ENCODE measurements at regions not wholly inside any gene's neighbourhood (a gene's known extent, or its start where the extent isn't known, plus 50 kb on each side); places are given as distances from the start of the nearest gene placed in this dataset.
"Not testable (repeated sequence)": the region's sequence is repeated elsewhere in the genome, so short reads cannot be mapped to it uniquely, and the experiment has no call there.

DNA sequence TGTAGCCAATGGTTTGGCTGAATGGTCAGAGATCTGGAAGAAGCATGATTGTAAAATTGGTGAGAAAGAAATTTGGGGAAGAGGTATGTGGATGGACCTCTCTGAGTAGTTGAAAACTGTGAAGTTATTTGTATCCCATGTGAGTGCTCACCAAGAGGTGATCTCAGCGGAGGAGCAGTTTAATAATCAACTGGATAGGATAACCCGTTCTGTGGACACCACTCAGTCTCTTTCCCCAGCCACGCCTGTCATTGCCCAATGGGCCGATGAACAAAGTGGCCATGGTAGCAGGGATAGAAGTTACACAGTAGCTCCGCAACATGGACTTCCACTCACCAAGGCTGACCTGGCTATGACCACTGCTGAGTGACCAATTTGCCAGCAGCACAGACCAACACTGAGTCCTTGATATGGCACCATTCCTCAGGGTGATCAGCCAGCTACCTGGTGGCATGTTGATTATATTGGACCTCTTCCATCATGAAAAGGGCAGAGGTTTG lies 257.4 kb upstream of the ATXN7L3B start:
- intact Hi-C loops (cut with DNase I) = no loop called here
- DNase-seq (ENCODE audit: low spot score) = no peak

DNA sequence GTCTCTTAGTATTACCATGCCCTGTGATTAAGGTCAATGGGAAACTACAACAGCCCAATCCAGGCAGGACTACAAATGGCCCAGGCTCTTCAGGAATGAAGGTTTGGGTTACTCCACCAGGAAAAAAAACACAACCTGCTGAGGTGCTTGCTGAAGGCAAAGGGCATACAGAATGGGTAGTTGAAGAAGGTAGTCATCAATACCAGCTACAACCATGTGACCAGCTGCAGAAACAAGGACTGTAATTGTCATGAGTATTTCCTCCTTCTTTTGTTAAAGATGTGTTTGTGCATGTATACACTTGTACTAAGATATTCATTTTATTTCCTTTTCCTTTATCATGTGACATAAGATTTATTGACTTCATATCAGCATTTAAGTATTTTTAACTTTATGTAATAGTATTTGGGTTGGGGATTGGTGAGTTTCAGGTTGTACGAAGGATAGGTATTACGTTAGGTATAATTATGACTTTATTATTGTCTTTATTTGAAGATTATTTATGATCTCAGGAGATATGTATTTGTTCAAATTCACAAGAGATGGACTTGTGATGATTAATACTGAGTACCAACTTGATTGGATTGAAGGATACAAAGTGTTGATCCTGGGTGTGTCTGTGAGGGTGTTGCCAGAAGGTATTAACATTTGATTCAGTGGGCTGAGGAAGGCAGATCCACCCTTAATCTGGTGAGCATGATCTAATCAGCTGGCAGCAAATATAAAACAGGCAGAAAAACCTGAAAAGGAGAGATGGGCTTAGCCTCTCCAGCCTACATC lies 256.0 kb upstream of the ATXN7L3B start:
- DNase-seq (ENCODE audit: low spot score); intact Hi-C loops (cut with DNase I): not testable (repeated sequence)

DNA sequence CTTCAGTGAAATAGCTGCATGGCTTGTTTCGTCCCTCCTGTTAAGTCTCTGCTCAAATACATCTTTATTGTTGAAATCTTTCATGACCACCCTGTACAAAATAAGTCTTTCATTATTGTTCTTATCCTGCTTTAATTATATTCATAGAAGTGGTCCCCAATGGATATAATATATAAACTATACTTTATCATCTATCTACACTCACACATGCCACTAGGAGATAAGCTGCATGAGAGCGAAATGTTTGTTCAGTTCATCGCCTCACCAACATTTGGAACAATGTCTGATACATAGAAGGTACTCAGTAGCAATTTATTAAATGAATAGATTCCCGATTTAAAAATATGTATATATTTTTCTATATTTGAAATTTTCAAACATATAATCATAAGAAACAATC lies 254.0 kb upstream of the ATXN7L3B start:
- intact Hi-C loops (cut with DNase I) = no loop called here
- no peak for DNase-seq (ENCODE audit: low spot score)

DNA sequence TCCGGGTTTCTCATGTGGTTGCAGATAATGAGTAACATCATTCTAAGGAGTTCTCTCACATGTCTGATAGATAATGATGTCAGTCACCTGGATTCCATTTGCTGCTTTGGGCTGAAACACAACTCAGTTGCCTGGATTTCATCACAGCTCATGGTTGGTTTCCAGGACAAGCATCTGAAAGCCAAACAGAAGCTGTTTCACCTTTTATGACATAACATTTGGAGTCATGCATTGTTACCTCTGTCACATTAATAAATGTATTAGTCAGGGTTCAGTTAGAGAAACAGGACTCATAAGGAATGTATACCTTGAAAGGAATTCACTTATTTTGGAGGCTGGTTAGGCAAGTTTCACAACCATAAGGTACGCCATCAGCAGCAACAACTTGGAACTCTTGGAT lies 251.9 kb upstream of the ATXN7L3B start:
- DNase-seq (ENCODE audit: low spot score) = no peak
- intact Hi-C loops (cut with DNase I) = no loop called here

DNA sequence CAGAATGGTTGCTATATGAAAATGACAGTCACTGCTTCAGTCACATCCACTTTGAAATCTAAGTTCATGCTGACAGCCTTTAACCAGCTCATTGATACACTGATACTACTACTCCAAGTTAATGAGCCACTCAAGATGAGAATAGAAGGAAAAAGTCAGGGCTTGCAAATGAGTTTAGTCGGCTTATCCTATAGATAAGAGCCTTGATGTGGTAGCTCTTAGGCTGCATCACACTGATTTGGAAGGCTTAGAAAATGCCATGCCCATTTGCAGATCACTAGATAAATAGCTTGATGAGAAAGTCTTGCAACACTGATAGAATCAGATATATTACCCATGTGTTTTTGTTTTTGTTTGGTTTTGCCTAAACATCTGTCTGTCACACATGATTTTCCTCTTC lies 251.4 kb upstream of the ATXN7L3B start:
- DNase-seq (ENCODE audit: low spot score) = no peak
- intact Hi-C loops (cut with DNase I) = no loop called here

DNA sequence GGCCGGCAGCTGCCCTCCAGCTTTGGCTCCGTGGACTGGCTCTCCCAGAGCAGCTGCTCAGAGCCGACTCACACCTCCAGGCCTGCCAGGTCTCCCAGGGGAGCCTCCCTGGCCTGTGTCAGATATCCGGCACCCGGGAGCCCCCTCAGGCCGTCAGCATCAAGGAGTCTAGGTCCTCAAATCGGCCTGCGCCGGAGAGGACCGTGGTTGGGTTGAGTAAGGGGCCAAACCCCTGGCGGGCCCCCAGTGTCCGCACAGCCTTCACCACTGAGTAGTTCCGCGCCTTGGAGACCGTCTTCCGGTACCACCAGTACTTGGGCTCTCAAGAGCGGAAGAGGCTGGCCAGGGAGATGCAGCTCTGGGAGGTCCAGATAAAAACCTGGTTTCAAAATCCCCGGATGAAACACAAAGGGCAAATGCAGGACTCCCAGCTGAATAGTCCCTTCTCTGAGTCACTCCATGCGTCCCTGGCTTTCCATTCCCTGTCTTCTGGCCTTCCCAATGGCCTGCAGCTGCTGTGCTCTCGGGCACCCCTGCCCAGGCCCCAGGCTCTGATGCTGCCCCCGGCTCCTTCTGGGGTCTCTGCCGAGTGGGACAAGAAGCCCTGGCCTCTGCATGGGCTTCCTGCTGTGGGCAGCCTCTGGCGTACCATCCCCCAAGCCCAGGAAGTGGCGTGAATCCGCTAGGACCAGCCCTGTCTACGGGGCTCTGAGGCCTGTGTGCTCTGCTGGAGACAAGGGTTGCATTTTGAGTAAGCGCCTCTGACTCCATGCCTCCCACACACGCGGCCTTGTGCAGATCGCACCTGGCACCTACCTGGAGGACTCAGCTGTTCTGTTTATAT lies 245.1 kb upstream of the ATXN7L3B start:
- DNase-seq (ENCODE audit: low spot score) = no peak
- intact Hi-C loops (cut with DNase I) = no loop called here

DNA sequence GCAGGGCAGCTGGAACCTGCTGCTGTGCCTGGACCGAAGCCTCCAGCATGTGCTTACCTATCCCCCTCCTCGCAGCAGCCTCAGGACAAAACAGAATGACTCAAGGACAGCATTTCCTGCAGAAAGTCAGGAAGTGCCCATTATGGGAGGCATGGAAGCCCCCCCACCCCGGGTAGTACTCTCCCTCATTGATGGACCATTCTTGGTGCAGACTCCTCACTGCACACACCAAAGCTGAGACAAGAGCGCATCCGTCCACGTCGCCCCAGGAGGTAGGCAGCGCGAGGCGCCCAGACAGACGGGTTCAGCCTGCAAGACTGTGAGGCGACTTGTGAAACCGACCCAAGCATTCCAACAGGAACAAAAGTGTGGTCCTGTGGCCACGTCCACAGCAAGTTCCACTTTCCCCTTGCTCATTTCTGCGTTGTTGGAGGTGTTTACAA lies 243.9 kb upstream of the ATXN7L3B start:
- no peak for DNase-seq (ENCODE audit: low spot score)
- intact Hi-C loops (cut with DNase I) = no loop called here

DNA sequence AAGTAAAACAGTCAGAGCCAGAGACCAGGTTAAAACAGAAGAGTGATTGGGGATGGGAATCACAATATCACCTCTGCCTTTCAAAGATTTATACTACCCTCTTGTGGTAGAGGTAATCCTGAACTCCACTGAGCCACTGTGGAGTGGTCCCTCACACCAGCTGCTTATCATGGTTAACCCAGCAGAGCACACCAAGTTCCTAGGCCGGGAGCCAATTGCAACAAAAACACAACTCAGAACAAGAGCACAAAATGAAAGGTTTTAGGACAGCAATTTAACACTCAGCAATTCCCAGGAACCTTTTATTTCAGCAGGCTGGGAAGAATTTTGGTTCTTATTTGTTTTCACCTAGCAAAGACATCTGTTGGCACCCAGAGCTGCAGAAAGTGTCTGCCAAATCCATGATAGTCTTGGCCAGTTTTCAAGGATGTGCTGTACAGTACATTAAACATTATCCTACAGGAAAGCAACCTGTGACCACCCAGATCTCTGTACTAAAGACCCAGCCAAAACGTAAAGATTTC lies 220.5 kb upstream of the ATXN7L3B start:
- no peak for DNase-seq (ENCODE audit: low spot score)
- intact Hi-C loops (cut with DNase I) = no loop called here

DNA sequence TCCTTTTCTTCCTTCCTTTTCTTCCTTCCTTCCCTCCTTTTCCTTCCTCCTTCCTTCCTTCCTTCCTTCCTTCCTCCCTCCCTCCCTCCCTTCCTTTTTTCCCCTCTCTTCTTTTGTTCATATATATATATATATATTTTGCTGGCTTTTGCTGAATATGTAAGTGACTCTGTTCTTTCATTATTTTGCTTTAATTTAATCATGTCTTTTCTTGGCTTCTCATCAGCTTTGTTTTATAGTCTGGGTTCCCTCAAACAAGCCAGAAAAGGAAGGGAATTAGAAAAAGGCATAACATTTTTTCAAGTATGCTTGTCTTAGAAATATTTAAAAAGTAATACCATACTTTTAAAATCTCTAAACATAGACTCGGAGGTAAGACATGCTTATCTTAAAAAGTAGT lies 219.9 kb upstream of the ATXN7L3B start:
- DNase-seq (ENCODE audit: low spot score) = no peak
- intact Hi-C loops (cut with DNase I) = no loop called here

DNA sequence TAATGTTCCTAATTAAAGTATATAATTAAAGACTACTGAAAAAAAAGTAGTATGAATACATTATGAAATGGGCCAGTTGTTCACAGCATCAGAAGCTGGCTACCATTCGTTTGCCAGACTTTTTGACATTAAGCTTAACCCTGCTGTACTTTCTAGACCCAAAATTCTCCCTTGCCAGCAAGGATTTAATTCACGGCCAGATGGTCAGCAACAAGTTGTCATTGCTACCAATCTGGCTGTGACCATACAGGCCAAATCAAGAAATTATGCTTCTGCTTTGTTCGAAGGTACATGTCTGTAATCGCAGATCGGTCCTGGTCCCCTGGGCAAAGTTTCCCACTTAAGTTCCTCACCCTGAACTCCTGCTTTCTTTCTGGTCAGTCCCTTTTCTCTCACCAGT lies 217.7 kb upstream of the ATXN7L3B start:
- no peak for DNase-seq (ENCODE audit: low spot score)
- intact Hi-C loops (cut with DNase I) = no loop called here

DNA sequence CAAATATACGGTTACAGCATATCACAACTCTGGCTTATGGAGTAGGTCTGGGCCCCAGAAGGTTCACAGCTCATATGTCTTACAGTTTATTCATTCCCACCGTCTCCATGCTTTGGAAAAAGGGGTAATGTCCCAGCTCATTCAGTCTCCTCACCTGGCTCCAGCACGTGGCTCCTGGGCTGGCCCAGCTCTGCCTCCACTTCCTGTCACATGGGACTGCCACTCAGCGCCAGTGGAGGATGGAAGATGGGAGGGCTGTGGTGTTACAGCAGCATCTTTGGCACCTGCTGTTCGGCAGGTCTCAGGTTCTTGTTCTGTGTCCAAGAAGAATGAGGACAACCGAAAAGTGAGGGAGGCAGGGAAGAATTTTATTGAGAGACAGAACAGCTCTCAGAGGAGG lies 216.3 kb upstream of the ATXN7L3B start:
- intact Hi-C loops (cut with DNase I) = no loop called here
- DNase-seq (ENCODE audit: low spot score) = no peak

DNA sequence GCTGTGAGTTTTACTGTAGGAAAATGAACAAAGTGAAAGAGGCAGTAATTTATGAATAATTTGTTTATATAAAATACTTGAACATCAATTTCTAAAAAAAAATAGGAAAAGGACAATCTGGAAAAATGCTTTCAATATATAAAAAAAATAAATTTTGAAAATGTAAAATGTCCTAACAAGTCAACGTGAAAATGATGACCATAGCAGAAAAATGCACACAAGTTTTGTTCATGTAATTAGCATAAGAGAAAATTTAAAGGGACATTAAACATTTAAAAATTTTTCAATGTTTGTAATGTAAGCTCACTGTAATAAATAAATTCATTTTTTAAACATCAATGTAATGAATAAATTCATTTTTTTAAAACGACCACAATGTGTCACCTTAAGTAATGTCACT lies 214.8 kb upstream of the ATXN7L3B start:
- intact Hi-C loops (cut with DNase I) = no loop called here
- DNase-seq (ENCODE audit: low spot score) = no peak

DNA sequence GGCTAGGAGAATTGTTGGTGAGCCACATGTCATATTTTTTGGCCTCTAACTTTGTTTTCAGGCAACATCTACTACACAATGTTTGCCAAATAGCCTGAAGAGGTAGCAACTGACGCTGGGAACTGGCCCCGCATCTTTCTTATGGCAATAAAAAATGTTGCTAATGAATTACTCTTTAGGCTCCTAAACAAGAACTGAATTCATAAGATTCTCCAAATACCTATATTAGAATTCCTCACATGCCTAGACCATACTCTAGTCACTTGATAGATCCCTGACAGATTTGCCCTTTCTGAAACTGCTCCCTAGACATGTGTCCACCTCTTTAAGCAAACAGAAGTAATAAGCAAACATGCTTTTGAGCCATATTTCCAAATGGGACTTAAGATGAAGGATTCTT lies 209.0 kb upstream of the ATXN7L3B start:
- intact Hi-C loops (cut with DNase I) = no loop called here
- DNase-seq (ENCODE audit: low spot score) = no peak

DNA sequence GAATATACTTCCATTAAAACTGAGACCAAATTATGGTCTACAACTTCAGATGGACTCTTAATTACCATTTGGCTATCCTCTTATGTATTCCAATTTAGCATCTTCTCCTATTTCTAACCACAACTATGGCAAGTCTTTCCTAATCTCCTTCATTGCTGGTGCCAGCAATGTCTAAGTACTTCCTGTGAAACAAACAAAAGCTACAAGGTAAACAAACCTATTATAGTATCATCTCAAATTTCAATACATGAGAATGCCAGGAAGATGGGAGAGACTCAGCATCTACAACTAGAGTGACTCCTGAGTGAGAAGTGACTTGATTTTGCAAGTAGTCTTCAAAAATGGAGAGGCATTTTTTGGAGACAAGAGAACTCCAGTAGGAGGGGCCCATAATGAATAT lies 202.9 kb upstream of the ATXN7L3B start:
- intact Hi-C loops (cut with DNase I) = no loop called here
- no peak for DNase-seq (ENCODE audit: low spot score)

DNA sequence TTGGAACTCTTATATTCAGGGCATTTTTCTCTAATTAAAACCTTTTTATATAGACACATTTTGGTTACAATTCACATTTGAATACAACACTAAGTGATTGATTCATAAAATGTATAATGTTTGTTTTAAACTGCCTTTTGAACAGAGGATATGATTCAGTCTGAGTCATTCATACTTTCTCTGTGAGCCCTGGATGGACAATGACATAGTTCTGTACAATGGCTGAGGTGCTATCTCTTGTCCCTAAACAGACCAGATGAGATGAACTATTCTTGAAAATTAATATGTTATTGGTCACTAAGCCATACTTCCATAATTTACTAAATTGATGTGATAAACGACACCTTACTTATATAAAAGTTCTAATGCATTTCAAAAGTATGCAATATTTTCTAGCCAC lies 199.7 kb upstream of the ATXN7L3B start:
- DNase-seq (ENCODE audit: low spot score) = no peak
- intact Hi-C loops (cut with DNase I) = no loop called here

DNA sequence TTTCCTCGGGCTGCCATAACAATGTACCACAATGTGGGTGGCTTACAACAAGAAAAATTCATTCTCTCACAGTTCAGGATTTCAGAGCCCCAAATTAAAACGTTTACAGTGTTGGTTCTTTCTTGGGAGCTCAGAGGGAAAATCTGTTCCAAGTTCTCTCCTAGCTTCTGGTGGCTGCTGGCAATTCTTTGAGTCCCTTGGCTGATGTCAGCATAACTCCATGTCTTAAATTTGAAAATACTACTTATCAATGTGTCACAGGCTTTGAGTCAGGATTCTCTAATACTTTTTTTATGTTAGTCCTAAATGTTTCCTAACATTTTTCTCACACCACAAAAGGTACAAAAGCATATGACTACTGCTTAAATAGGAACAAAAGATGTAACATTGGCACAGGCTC lies 198.4 kb upstream of the ATXN7L3B start:
- intact Hi-C loops (cut with DNase I) = no loop called here
- DNase-seq (ENCODE audit: low spot score) = no peak

DNA sequence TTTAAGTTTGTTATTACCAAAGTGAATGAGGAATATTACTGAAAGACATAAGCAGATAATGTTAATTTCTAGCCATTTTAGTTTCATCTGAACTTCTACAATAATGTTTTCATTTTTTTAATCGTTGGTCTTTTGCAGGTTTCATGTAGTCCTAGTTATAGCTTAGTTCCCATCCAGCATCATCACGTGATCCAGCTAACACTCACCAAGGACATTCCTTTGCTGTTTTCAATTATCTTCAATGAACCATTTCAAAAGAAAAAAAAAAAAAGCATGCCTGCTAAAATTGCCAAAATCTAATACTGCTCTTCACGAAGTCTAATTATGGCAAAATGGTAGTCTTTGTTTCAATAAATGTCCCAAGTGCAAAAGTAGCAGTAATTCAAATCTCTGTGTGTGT lies 187.7 kb upstream of the ATXN7L3B start:
- intact Hi-C loops (cut with DNase I) = no loop called here
- DNase-seq (ENCODE audit: low spot score) = no peak

DNA sequence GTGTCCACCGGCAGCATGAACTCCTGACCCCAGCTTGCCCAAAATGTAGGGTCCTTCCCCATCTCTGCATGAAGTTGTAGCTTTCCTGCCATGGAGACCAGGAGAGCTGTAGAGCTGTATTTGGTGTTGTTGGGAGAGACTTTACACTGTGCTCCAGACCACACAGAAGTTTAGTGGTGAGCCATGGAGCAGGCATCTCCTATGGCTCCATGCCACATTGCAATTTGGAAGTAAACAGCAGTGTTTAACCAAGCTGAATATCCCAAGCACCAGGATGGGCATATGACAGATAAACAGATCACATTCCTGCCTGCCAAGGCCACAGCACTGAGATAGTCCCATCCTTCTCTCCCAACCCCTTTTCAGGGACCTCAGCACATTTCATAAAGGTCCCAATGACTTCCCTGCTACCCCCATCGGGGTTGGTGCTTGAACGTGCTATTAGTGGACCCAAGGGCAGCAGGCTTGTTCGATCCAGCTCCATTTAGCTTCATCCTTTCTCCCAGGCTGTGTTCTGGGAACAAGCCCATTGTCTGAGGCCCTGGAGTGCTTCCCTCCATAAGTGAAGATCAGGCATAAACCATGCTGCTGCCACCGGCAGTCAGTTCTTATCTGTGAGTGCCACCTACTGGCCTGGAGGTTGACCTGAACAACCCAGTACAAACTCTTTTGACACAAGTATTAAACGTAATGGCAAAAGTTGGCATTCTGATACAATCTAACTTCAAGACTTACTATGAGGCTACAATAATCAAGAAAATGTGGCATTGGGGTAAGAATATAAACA lies 172.3 kb upstream of the ATXN7L3B start:
- DNase-seq (ENCODE audit: low spot score) = no peak
- intact Hi-C loops (cut with DNase I) = no loop called here

DNA sequence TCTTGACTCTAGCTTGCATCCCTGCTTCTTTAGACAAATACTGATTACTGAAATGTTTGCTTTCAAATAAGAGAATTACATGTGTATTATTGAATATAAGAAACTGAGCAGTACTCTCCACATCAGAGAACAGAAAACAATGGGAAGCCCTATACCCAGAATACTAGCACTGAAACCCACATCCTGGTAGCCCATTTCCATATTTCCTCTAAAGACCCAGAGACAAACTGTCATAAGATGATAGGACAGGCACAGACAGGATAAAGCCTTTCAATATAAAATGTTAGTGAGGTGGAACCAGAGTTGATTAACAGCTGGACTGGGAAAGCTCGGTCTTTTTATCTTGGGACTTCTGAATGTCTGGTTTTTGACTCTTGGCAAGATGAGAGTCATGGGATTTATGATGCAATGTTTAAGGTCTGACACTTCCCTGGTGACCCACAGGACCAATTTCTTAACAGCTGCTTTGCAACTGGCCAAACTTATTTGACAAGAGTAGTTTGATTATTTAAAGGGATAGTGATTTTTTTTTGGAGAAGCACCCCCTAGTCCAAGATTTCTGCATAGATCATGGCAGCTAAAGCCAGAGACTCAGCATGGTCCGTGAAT lies 166.9 kb upstream of the ATXN7L3B start:
- DNase-seq (ENCODE audit: low spot score) = no peak
- intact Hi-C loops (cut with DNase I) = no loop called here

DNA sequence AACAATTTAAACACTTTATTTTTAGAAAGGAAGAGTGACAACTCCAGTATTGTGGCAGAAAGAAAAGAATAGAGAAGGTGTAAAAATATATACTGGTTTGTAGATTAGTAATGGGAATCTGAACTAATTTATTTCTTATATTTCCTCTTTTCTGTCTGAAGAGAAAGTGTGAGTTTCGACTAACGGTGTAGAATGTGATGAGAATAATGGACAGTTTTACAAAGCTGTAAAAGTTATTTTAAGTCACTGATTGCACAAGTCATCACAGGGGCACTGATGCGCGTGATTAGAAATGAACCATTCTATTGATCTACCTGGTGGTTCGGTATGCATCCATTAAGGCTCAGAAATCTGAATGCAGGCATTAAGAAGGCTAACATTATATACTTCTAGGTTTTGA lies 158.5 kb upstream of the ATXN7L3B start:
- intact Hi-C loops (cut with DNase I) = no loop called here
- DNase-seq (ENCODE audit: low spot score) = no peak

Measured in cardiac septum (tissue), 1 donor.